Naive thymus-derived CD8-positive, alpha-beta T cell (primary cell): ENCODE measurements at regions not wholly inside any gene's neighbourhood (a gene's known extent, or its start where the extent isn't known, plus 50 kb on each side); places are given as distances from the start of the nearest gene placed in this dataset.

Experiments
- ATAC-seq, 2 donors: fragments of 150-1000 bp; cut with Tn5 transposase in 1 of 2; sonication (Bioruptor Pico), chemical (Tn5 transposase) in 1 of 2; 1 replicate in 1 of 2; 2 replicates in 1 of 2; pipeline ENCODE4 v1.10.0; 2021; ENCODE audit warnings: mild to moderate bottlenecking in 2 of 2, moderate library complexity in 2 of 2
- POLR2A ChIA-PET: fragments of 350-600 bp; sonication (Branson Sonifier 250); formaldehyde crosslinking; loops from one replicate; lab custom pipeline; 2021; ENCODE audit warnings: antibody characterized with exemption; lab: Charles Lee
- DNase-seq, 10 donors: peaks; one replicate each; pipeline versions ENCODE4 v3.0.0 to v3.0.0-alpha.2; 2020 to 2022
- H3K27ac Mint-ChIP-seq, 10 donors: one replicate each; pipeline ENCODE4 v1.8.0; 2020 to 2022; ENCODE audit warnings: mild to moderate bottlenecking in 10 of 10, mixed read lengths in 10 of 10, moderate library complexity in 4 of 10, inconsistent platforms in 1 of 10
- H3K27me3 Mint-ChIP-seq, 5 donors: one replicate each; pipeline ENCODE4 v1.8.0; 2021 to 2022; ENCODE audit warnings: mixed read lengths in 5 of 5
- H3K36me3 Mint-ChIP-seq, 3 donors: one replicate each; pipeline ENCODE4 v1.8.0; 2020 to 2022; ENCODE audit warnings: mixed read lengths in 3 of 3, mild to moderate bottlenecking in 2 of 3, inconsistent platforms in 1 of 3
- H3K4me1 Mint-ChIP-seq, 4 donors: one replicate each; pipeline ENCODE4 v1.8.0; 2021 to 2022; ENCODE audit warnings: mixed read lengths in 4 of 4
- H3K4me3 Mint-ChIP-seq, 10 donors: one replicate each; pipeline ENCODE4 v1.8.0; 2020 to 2022; ENCODE audit warnings: mild to moderate bottlenecking in 10 of 10, mixed read lengths in 10 of 10, moderate library complexity in 6 of 10, inconsistent platforms in 1 of 10
- H3K9me3 Mint-ChIP-seq, 9 donors: one replicate each; pipeline ENCODE4 v1.8.0; 2020 to 2022; ENCODE audit warnings: mixed read lengths in 9 of 9, mild to moderate bottlenecking in 3 of 9, inconsistent platforms in 1 of 9, moderate library complexity in 1 of 9

GRCh38 chr6:164214066-164214465 is 799.5 kb downstream of the QKI start:
- H3K9me3 Mint-ChIP-seq, result peaks cover 0 to 11% (median 2%) of the 10 kb centered on the region in 9 donors
- H3K4me3 Mint-ChIP-seq, result no peak overlapping the region
- H3K4me1 Mint-ChIP-seq, result no peaks in the 10 kb centered on the region

GRCh38 chr6:164211254-164211653 is 796.7 kb downstream of the QKI start:
- no peaks in the 10 kb centered on the region for H3K27me3 Mint-ChIP-seq
- H3K36me3 Mint-ChIP-seq, result no peaks in the 10 kb centered on the region
- H3K9me3 Mint-ChIP-seq, result peaks cover 0 to 9% (median 4%) of the 10 kb centered on the region in 9 donors
- no peak overlapping the region for H3K4me3 Mint-ChIP-seq
- ATAC-seq (no peak), DNase-seq (no peak)
- POLR2A ChIA-PET, result no interaction called here
- no peaks in the 10 kb centered on the region for H3K4me1 Mint-ChIP-seq
- H3K27ac Mint-ChIP-seq, result no peak overlapping the region

More at GRCh38 chr6:164214066-164214465, 799.5 kb downstream of the QKI start:
- no peak for DNase-seq
- POLR2A ChIA-PET, result no interaction called here
- Mint-ChIP-seq H3K27me3 (peaks cover 0 to 3% (median 0%) of the 10 kb centered on the region in 5 donors), H3K27ac (no peak overlapping the region), H3K36me3 (no peaks in the 10 kb centered on the region)
- ATAC-seq, result no peak

GRCh38 chr6:164210783-164211182 is 796.3 kb downstream of the QKI start:
- Mint-ChIP-seq H3K27me3 (no peaks in the 10 kb centered on the region), H3K4me1 (no peaks in the 10 kb centered on the region), H3K36me3 (no peaks in the 10 kb centered on the region), H3K27ac (no peak overlapping the region), H3K4me3 (no peak overlapping the region), H3K9me3 (peaks cover 0 to 10% (median 4%) of the 10 kb centered on the region in 9 donors)
- ATAC-seq (no peak), DNase-seq (no peak)
- POLR2A ChIA-PET, result no interaction called here

- POLR2A ChIA-PET, result no interaction called here
- Mint-ChIP-seq H3K27me3 (no peaks in the 10 kb centered on the region), H3K4me1 (no peaks in the 10 kb centered on the region), H3K36me3 (no peaks in the 10 kb centered on the region), H3K9me3 (peaks cover 0 to 13% (median 4%) of the 10 kb centered on the region in 9 donors), H3K27ac (no peak overlapping the region), H3K4me3 (no peak overlapping the region)
- ATAC-seq (no peak), DNase-seq (no peak)
Observed at GRCh38 chr6:164210323-164210722, 795.8 kb downstream of the QKI start.

GRCh38 chr6:164208371-164208770 is 793.9 kb downstream of the QKI start:
- H3K9me3 Mint-ChIP-seq, result peaks cover 0 to 13% (median 2%) of the 10 kb centered on the region in 9 donors
- no peak overlapping the region for H3K27ac Mint-ChIP-seq
- H3K36me3 Mint-ChIP-seq, result no peaks in the 10 kb centered on the region
- no peaks in the 10 kb centered on the region for H3K27me3 Mint-ChIP-seq
- H3K4me1 Mint-ChIP-seq, result no peaks in the 10 kb centered on the region
- ATAC-seq (no peak), DNase-seq (no peak)
- H3K4me3 Mint-ChIP-seq, result no peak overlapping the region
- POLR2A ChIA-PET, result no interaction called here

GRCh38 chr6:164206807-164207423 is 792.4 kb downstream of the QKI start:
- POLR2A ChIA-PET, result no interaction called here
- H3K4me1 Mint-ChIP-seq, result no peaks in the 10 kb centered on the region
- H3K4me3 Mint-ChIP-seq, result no peak overlapping the region
- H3K9me3 Mint-ChIP-seq, result peaks cover 0 to 13% (median 0%) of the 10 kb centered on the region in 9 donors
- ATAC-seq (no peak), DNase-seq (no peak)
- H3K36me3 Mint-ChIP-seq, result no peaks in the 10 kb centered on the region
- no peak overlapping the region for H3K27ac Mint-ChIP-seq
- no peaks in the 10 kb centered on the region for H3K27me3 Mint-ChIP-seq

- no peaks in the 10 kb centered on the region for H3K36me3 Mint-ChIP-seq
- DNase-seq (no peak), ATAC-seq (no peak)
- no peak overlapping the region for H3K4me3 Mint-ChIP-seq
- no peaks in the 10 kb centered on the region for H3K4me1 Mint-ChIP-seq
- POLR2A ChIA-PET, result no interaction called here
- H3K9me3 Mint-ChIP-seq, result no peaks in the 10 kb centered on the region
- peaks cover 0 to 9% (median 0%) of the 10 kb centered on the region in 5 donors for H3K27me3 Mint-ChIP-seq
- no peak overlapping the region for H3K27ac Mint-ChIP-seq
Observed at GRCh38 chr6:164200071-164200470, 785.6 kb downstream of the QKI start.

GRCh38 chr6:164195942-164196281 is 781.4 kb downstream of the QKI start:
- H3K4me3 Mint-ChIP-seq, result no peak overlapping the region
- H3K27ac Mint-ChIP-seq, result no peak overlapping the region
- peaks cover 0 to 16% (median 0%) of the 10 kb centered on the region in 5 donors for H3K27me3 Mint-ChIP-seq
- DNase-seq (no peak), ATAC-seq (no peak)
- no peaks in the 10 kb centered on the region for H3K9me3 Mint-ChIP-seq
- no peaks in the 10 kb centered on the region for H3K4me1 Mint-ChIP-seq
- no peaks in the 10 kb centered on the region for H3K36me3 Mint-ChIP-seq
- POLR2A ChIA-PET, result no interaction called here

- DNase-seq, result no peak
- Mint-ChIP-seq H3K4me1 (no peaks in the 10 kb centered on the region), H3K27ac (no peak overlapping the region), H3K27me3 (peaks cover 0 to 16% (median 0%) of the 10 kb centered on the region in 5 donors), H3K36me3 (no peaks in the 10 kb centered on the region), H3K4me3 (no peak overlapping the region), H3K9me3 (no peaks in the 10 kb centered on the region)
- POLR2A ChIA-PET, result no interaction called here
- ATAC-seq, result no peak
Observed at GRCh38 chr6:164195278-164195941, 780.9 kb downstream of the QKI start.

GRCh38 chr6:164188861-164189260 is 774.3 kb downstream of the QKI start:
- Mint-ChIP-seq H3K4me3 (no peak overlapping the region), H3K27me3 (peaks cover 0 to 3% (median 0%) of the 10 kb centered on the region in 5 donors), H3K36me3 (no peaks in the 10 kb centered on the region), H3K27ac (no peak overlapping the region), H3K9me3 (no peaks in the 10 kb centered on the region), H3K4me1 (no peaks in the 10 kb centered on the region)
- ATAC-seq (no peak), DNase-seq (no peak)
- POLR2A ChIA-PET, result no interaction called here

GRCh38 chr6:164185471-164185871 is 771.0 kb downstream of the QKI start:
- no peak for DNase-seq
- H3K9me3 Mint-ChIP-seq, result peaks cover 0 to 5% (median 0%) of the 10 kb centered on the region in 9 donors
- POLR2A ChIA-PET, result no interaction called here
- no peak overlapping the region for H3K27ac Mint-ChIP-seq
- ATAC-seq, result no peak
- no peaks in the 10 kb centered on the region for H3K4me1 Mint-ChIP-seq
- H3K27me3 Mint-ChIP-seq, result peaks cover 0 to 11% (median 4%) of the 10 kb centered on the region in 5 donors
- H3K36me3 Mint-ChIP-seq, result no peaks in the 10 kb centered on the region
- H3K4me3 Mint-ChIP-seq, result no peak overlapping the region

GRCh38 chr6:164184410-164184809 is 769.9 kb downstream of the QKI start:
- ATAC-seq (no peak), DNase-seq (no peak)
- no peak overlapping the region for H3K27ac Mint-ChIP-seq
- no peak overlapping the region for H3K4me3 Mint-ChIP-seq
- H3K4me1 Mint-ChIP-seq, result no peaks in the 10 kb centered on the region
- H3K36me3 Mint-ChIP-seq, result no peaks in the 10 kb centered on the region
- POLR2A ChIA-PET, result no interaction called here
- H3K9me3 Mint-ChIP-seq, result peaks cover 0 to 5% (median 0%) of the 10 kb centered on the region in 9 donors
- peaks cover 0 to 11% (median 4%) of the 10 kb centered on the region in 5 donors for H3K27me3 Mint-ChIP-seq

- ATAC-seq (no peak), DNase-seq (no peak)
- Mint-ChIP-seq H3K9me3 (peaks cover 0 to 5% (median 0%) of the 10 kb centered on the region in 9 donors), H3K36me3 (no peaks in the 10 kb centered on the region), H3K27ac (no peak overlapping the region), H3K4me1 (no peaks in the 10 kb centered on the region), H3K27me3 (peaks cover 0 to 11% (median 4%) of the 10 kb centered on the region in 5 donors), H3K4me3 (no peak overlapping the region)
- POLR2A ChIA-PET, result no interaction called here
Observed at GRCh38 chr6:164183556-164184123, 769.1 kb downstream of the QKI start.
